ENCODE measurements at regions not wholly inside any gene's neighbourhood (a gene's known extent, or its start where the extent isn't known, plus 50 kb on each side); places are given as distances from the start of the nearest gene placed in this dataset.
A peak's percentile ranks its signal among the peaks of the same experiment; 100 is the strongest.
"Not testable (repeated sequence)": the region's sequence is repeated elsewhere in the genome, so short reads cannot be mapped to it uniquely, and the experiment has no call there.

GRCh38 chr11:114955923-114956322 lies 277.6 kb downstream of the NXPE2 start:
- Mint-ChIP-seq H3K4me3 (no peak overlapping the region), H3K36me3 (no peaks in the 10 kb centered on the region), H3K9me3 (peaks cover 2% of the 10 kb centered on the region), H3K27ac (no peak overlapping the region), H3K4me1 (ENCODE audit: low read depth in 2 of 2) (no peaks in the 10 kb centered on the region), H3K27me3 (peaks cover 0 to 26% of the 10 kb centered on the region in 2 donors)
- DNase-seq (ENCODE audit: low spot score) (no peak), ATAC-seq (no peak)

DNA sequence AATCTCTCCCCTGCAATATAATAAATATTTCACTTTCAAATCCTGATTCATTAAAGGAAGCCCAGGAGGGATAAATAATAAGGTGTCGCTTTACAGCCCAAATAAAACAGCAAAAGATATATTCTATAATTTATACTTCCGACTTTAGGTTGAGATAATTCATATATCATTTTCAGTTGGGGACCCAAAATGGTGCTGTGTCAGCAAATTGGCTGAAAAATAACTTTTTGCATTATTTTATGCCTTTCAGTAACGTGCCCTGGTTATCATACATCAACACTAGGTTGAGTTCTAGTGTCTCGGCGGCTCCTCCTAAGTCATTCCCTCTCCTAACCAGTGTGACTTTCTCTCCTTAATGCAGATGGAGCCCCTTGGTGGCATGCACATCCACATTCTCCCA lies 278.2 kb downstream of the NXPE2 start:
- no peak overlapping the region for H3K4me3 Mint-ChIP-seq
- ATAC-seq, result no peak
- no peak overlapping the region for H3K27ac Mint-ChIP-seq
- H3K9me3 Mint-ChIP-seq, result peaks cover 2% of the 10 kb centered on the region
- H3K36me3 Mint-ChIP-seq, result no peaks in the 10 kb centered on the region
- no peaks in the 10 kb centered on the region for H3K4me1 Mint-ChIP-seq (ENCODE audit: low read depth in 2 of 2)
- no peak for DNase-seq (ENCODE audit: low spot score)
- H3K27me3 Mint-ChIP-seq, result peaks cover 0 to 26% of the 10 kb centered on the region in 2 donors

DNA sequence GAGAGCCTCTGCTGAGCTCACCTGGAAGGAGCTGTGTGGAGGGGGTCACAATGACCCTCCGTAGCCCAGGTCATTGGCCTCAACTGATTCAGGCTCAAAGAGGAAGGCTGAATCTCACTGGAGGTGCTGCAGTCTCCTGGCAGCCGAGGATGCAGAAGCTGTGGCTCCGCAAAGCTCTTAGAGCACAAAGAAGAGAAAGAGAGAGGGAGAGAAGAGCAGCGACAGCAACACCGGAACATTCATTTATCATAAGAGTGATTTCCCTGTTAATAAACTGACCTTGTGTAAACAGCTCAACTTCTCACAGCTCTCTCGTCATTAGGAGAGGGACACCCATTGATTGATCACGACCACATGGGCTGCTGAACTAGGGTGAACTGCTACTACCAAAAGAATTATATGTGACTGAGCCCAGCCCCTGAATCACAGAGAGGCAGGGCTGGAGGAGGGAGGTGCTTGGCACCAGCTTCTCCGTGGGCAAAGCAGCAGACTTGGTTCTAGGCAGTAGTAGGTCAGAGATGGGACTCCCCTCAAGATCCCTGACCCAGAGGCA lies 281.7 kb downstream of the NXPE2 start:
- Mint-ChIP-seq H3K4me3 (no peak overlapping the region), H3K27ac (no peak overlapping the region), H3K4me1 (ENCODE audit: low read depth in 2 of 2) (no peaks in the 10 kb centered on the region)

DNA sequence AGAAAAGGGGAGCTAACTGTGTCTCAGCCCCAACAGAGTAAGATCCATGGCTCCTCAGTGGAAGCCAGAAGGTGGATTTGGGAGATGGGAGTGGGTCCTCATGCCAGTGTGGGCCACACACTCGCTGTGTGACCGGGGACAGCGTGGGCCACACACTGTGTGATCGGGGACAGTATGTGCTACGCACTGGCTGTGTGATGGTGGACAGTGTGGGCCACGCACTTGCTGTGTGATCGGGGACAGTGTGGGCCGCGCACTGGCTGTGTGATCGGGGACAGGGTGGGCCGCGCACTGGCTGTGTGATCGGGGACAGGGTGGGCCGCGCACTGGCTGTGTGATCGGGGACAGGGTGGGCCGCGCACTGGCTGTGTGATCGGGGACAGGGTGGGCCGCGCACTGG lies 282.5 kb downstream of the NXPE2 start:
- not testable (repeated sequence) for H3K4me3 Mint-ChIP-seq; DNase-seq (ENCODE audit: low spot score); H3K9me3 Mint-ChIP-seq; ATAC-seq; H3K36me3 Mint-ChIP-seq; H3K4me1 Mint-ChIP-seq (ENCODE audit: low read depth in 2 of 2); H3K27ac Mint-ChIP-seq
- peaks cover 0 to 37% of the 10 kb centered on the region in 2 donors for H3K27me3 Mint-ChIP-seq

More for the DNA sequence above, 281.7 kb downstream of the NXPE2 start:
- Mint-ChIP-seq H3K27me3 (peaks cover 0 to 34% of the 10 kb centered on the region in 2 donors), H3K9me3 (peaks cover 2% of the 10 kb centered on the region), H3K36me3 (no peaks in the 10 kb centered on the region)
- DNase-seq (ENCODE audit: low spot score) (no peak), ATAC-seq (peak in 1 of 2 donors; percentile 37)

DNA sequence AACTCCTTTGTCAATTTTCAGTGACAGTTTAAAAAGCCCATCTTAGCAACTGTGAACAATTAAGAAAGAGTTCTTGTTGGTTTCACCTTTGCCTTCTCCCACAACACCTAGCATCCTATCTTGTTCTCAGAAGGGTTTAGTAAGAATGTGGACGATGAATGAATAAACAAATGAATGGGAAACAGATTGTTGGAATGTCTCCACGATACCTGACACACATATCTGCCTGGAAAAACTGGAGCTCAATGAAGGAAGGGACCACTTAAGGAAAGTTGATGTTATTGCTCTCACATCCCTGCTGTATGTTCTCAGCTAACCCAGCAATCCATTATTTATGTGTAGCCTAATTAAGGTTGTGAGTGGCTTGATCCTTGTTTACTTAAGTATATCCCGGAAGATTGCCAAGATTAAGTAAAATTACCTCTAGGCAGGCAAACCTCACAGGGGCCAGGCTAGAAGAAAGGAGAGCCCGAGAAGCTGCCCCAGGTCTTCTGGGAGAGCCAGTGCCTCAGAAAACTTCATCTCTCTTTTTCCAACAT lies 286.4 kb downstream of the NXPE2 start:
- H3K4me1 Mint-ChIP-seq (ENCODE audit: low read depth in 2 of 2), result no peaks in the 10 kb centered on the region
- no peaks in the 10 kb centered on the region for H3K36me3 Mint-ChIP-seq
- H3K4me3 Mint-ChIP-seq, result no peak overlapping the region
- H3K9me3 Mint-ChIP-seq, result peaks cover 6% of the 10 kb centered on the region
- H3K27ac Mint-ChIP-seq, result no peak overlapping the region
- peaks cover 5 to 31% of the 10 kb centered on the region in 2 donors for H3K27me3 Mint-ChIP-seq
- DNase-seq (ENCODE audit: low spot score) (no peak), ATAC-seq (no peak)

DNA sequence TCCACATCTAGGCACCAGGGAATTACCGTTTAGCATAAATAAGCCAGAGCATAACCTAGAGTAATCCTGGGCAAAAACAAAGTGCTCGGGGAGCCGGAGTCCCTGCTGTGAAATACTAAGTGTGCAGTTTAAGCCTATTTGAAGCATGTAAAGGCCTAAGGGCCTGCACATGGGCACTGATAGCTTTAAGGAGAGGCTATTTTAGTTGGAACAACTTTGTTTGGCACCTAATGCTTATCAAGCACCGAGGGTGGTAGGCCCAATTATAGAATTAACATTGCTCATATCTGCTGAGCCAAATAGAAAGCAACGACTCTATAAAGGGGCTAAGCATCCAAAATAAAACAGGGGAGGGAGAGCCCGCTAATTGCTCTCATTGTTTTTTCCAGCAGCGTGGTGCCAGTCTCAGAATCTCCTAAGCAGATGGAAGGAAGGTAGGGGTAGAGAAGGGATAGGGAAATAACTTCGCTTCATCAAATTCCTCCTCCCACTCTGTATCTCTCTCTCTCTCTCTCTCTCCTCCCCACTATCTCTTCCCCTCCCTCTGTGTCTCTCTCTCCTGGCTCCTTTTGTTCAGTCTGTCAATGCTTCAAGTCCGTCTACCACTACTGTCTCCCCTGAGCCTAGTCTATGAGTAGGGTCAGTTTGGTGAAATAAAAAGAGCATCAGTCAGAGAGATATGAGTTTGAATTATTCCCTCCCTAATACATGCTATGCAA lies 292.8 kb downstream of the NXPE2 start:
- no peak for ATAC-seq
- no peak overlapping the region for H3K27ac Mint-ChIP-seq

DNA sequence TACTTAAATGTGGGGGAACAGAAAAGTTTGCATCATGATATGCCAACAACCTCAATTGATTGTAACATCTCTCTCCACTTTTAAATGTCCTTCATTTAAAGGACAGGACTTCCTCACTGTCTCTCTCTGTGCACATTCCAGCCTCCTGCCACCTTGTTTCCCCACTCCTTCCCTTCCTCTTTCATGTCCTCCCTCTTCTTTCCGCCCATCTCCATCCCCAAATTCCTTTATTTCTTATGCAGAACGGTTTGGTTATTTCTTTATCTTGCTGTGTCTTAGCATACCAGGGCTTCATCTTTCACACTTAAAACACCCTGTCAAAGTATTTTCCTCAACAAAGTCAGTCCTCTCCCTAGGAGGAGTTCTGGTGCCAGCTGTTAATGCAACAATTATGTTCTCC lies 293.8 kb downstream of the NXPE2 start:
- Mint-ChIP-seq H3K36me3 (no peaks in the 10 kb centered on the region), H3K27me3 (peaks cover 5 to 9% of the 10 kb centered on the region in 2 donors), H3K27ac (no peak overlapping the region), H3K9me3 (peaks cover 6% of the 10 kb centered on the region), H3K4me1 (ENCODE audit: low read depth in 2 of 2) (no peaks in the 10 kb centered on the region), H3K4me3 (no peak overlapping the region)
- no peak for ATAC-seq
- DNase-seq (ENCODE audit: low spot score), result no peak

More for the DNA sequence above, 292.8 kb downstream of the NXPE2 start:
- no peak for DNase-seq (ENCODE audit: low spot score)
- Mint-ChIP-seq H3K4me3 (no peak overlapping the region), H3K9me3 (peaks cover 6% of the 10 kb centered on the region), H3K4me1 (ENCODE audit: low read depth in 2 of 2) (no peaks in the 10 kb centered on the region), H3K36me3 (no peaks in the 10 kb centered on the region), H3K27me3 (peaks cover 5 to 17% of the 10 kb centered on the region in 2 donors)

DNA sequence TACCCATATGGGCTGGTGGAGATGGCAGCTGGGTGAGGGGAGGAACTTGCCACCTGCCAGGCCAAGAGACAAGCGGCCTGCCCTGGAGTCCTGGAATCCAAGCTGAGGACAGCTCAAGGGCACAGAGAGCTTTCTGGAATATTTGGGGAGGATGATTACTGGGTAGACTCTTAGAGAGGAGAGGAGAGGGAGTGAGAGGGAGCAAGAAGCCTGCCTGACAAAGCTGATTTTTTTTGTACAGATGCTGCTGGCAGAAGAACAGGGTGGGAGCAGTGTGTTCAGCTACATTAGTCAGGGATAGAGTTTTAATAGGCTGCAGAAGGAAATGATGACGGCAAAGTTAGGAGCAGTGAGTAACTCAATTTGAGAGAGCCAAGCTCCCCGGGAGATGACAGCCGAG lies 299.3 kb downstream of the NXPE2 start:
- H3K4me1 Mint-ChIP-seq (ENCODE audit: low read depth in 2 of 2), result no peaks in the 10 kb centered on the region
- ATAC-seq (no peak), DNase-seq (ENCODE audit: low spot score) (no peak)
- H3K27ac Mint-ChIP-seq, result no peak overlapping the region
- no peak overlapping the region for H3K4me3 Mint-ChIP-seq
- H3K36me3 Mint-ChIP-seq, result no peaks in the 10 kb centered on the region
- no peaks in the 10 kb centered on the region for H3K27me3 Mint-ChIP-seq
- H3K9me3 Mint-ChIP-seq, result no peaks in the 10 kb centered on the region

- no peaks in the 10 kb centered on the region for H3K27me3 Mint-ChIP-seq
- no peaks in the 10 kb centered on the region for H3K4me1 Mint-ChIP-seq (ENCODE audit: low read depth in 2 of 2)
- DNase-seq (ENCODE audit: low spot score), result no peak
- no peak for ATAC-seq
- H3K36me3 Mint-ChIP-seq, result no peaks in the 10 kb centered on the region
- no peak overlapping the region for H3K4me3 Mint-ChIP-seq
- no peak overlapping the region for H3K27ac Mint-ChIP-seq
- H3K9me3 Mint-ChIP-seq, result no peaks in the 10 kb centered on the region
These were observed 303.8 kb downstream of the NXPE2 start for GRCh38 chr11:114982141-114982540.

GRCh38 chr11:114984611-114985163 lies 306.4 kb downstream of the NXPE2 start:
- H3K27me3 Mint-ChIP-seq, result no peaks in the 10 kb centered on the region
- ATAC-seq, result no peak
- no peak for DNase-seq (ENCODE audit: low spot score)
- no peaks in the 10 kb centered on the region for H3K36me3 Mint-ChIP-seq
- H3K27ac Mint-ChIP-seq, result no peak overlapping the region
- H3K4me3 Mint-ChIP-seq, result no peak overlapping the region
- H3K4me1 Mint-ChIP-seq (ENCODE audit: low read depth in 2 of 2), result no peaks in the 10 kb centered on the region
- H3K9me3 Mint-ChIP-seq, result no peaks in the 10 kb centered on the region

- H3K36me3 Mint-ChIP-seq, result no peaks in the 10 kb centered on the region
- H3K27me3 Mint-ChIP-seq, result no peaks in the 10 kb centered on the region
- DNase-seq (ENCODE audit: low spot score) (no peak), ATAC-seq (peak in 1 of 2 donors; percentile 41)
- H3K9me3 Mint-ChIP-seq, result no peaks in the 10 kb centered on the region
- H3K4me3 Mint-ChIP-seq, result no peak overlapping the region
- H3K27ac Mint-ChIP-seq, result no peak overlapping the region
- no peaks in the 10 kb centered on the region for H3K4me1 Mint-ChIP-seq (ENCODE audit: low read depth in 2 of 2)
These were observed 308.0 kb downstream of the NXPE2 start for GRCh38 chr11:114986365-114986764.

GRCh38 chr11:114987186-114987760 lies 308.9 kb downstream of the NXPE2 start:
- Mint-ChIP-seq H3K27me3 (no peaks in the 10 kb centered on the region), H3K4me1 (ENCODE audit: low read depth in 2 of 2) (no peaks in the 10 kb centered on the region), H3K4me3 (no peak overlapping the region), H3K9me3 (no peaks in the 10 kb centered on the region), H3K27ac (no peak overlapping the region), H3K36me3 (no peaks in the 10 kb centered on the region)
- DNase-seq (ENCODE audit: low spot score), result no peak
- no peak for ATAC-seq

- ATAC-seq, result no peak
- no peaks in the 10 kb centered on the region for H3K9me3 Mint-ChIP-seq
- H3K36me3 Mint-ChIP-seq, result no peaks in the 10 kb centered on the region
- H3K27ac Mint-ChIP-seq, result no peak overlapping the region
- no peaks in the 10 kb centered on the region for H3K4me1 Mint-ChIP-seq (ENCODE audit: low read depth in 2 of 2)
- DNase-seq (ENCODE audit: low spot score), result no peak
- H3K27me3 Mint-ChIP-seq, result no peaks in the 10 kb centered on the region
- no peak overlapping the region for H3K4me3 Mint-ChIP-seq
These were observed 310.3 kb downstream of the NXPE2 start for GRCh38 chr11:114988644-114989043.

GRCh38 chr11:114989536-114989935 lies 311.2 kb downstream of the NXPE2 start:
- H3K27me3 Mint-ChIP-seq, result no peaks in the 10 kb centered on the region
- H3K4me3 Mint-ChIP-seq, result no peak overlapping the region
- H3K9me3 Mint-ChIP-seq, result no peaks in the 10 kb centered on the region
- no peaks in the 10 kb centered on the region for H3K4me1 Mint-ChIP-seq (ENCODE audit: low read depth in 2 of 2)
- no peak for ATAC-seq
- no peak overlapping the region for H3K27ac Mint-ChIP-seq
- no peaks in the 10 kb centered on the region for H3K36me3 Mint-ChIP-seq
- DNase-seq (ENCODE audit: low spot score), result no peak
